ENCODE measurements at regions not wholly inside any gene's neighbourhood (a gene's known extent, or its start where the extent isn't known, plus 50 kb on each side); places are given as distances from the start of the nearest gene placed in this dataset.
"Not testable (repeated sequence)": the region's sequence is repeated elsewhere in the genome, so short reads cannot be mapped to it uniquely, and the experiment has no call there.

DNA sequence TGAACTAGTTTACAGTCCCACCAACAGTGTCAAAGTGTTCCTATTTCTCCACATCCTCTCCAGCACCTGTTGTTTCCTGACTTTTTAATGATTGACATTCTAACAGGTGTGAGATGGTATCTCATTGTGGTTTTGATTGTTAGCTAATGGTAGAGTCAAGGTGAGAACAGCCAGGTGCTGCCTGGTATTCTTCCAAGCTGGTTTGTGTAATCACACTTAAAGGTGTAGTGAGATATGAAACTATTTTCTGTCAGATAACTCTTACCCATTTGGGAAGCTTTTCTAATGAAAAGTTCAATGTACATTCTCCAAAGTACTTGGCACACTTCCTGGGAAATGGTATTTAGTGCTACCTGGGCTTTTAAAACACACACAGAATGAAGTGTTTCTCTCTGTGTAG is 343.3 kb upstream of the OR4C13 start:
- TF ChIP-seq FOXM1 (IDR thresholded peaks at IDR 0.05; ENCODE audit: borderline replicate concordance); ARNT (IDR thresholded peaks at IDR 0.05); LEF1 (IDR thresholded peaks at IDR 0.05; ENCODE audit: borderline replicate concordance); L3MBTL2 (conservative IDR thresholded peaks at IDR 0.05); HDGF (IDR thresholded peaks at IDR 0.05; ENCODE audit: borderline replicate concordance); NFRKB (IDR thresholded peaks at IDR 0.05): not testable (repeated sequence)
